ENCODE measurements at regions not wholly inside any gene's neighbourhood (a gene's known extent, or its start where the extent isn't known, plus 50 kb on each side); places are given as distances from the start of the nearest gene placed in this dataset.
"Not testable (repeated sequence)": the region's sequence is repeated elsewhere in the genome, so short reads cannot be mapped to it uniquely, and the experiment has no call there.

- H3K9me3 ChIP-seq (ENCODE audit: control insufficient read depth, low read depth, low read length), result no peaks in the 10 kb centered on the region
- H3K4me3 ChIP-seq (ENCODE audit: low read length), result no peak overlapping the region
- no peak overlapping the region for H3K9ac ChIP-seq (ENCODE audit: low read length)
- H3K27ac ChIP-seq (ENCODE audit: low read length), result no peak overlapping the region
- H3K36me3 ChIP-seq (ENCODE audit: control insufficient read depth, low read depth, low read length), result no peaks in the 10 kb centered on the region
- peaks cover 32% of the 10 kb centered on the region for H3K4me1 ChIP-seq (ENCODE audit: control insufficient read depth, low read depth, low read length)
- H3K27me3 ChIP-seq (ENCODE audit: control insufficient read depth, insufficient read depth, low read length), result no peaks in the 10 kb centered on the region
Measured at GRCh38 chr5:125233944-125234343, 487.5 kb upstream of the ZNF608 start.

- Histone ChIP-seq H3K36me3 (ENCODE audit: control insufficient read depth, low read depth, low read length) (no peaks in the 10 kb centered on the region), H3K4me1 (ENCODE audit: control insufficient read depth, low read depth, low read length) (peaks cover 32% of the 10 kb centered on the region), H3K9me3 (ENCODE audit: control insufficient read depth, low read depth, low read length) (no peaks in the 10 kb centered on the region), H3K4me3 (ENCODE audit: low read length) (no peak overlapping the region), H3K27me3 (ENCODE audit: control insufficient read depth, insufficient read depth, low read length) (no peaks in the 10 kb centered on the region), H3K9ac (ENCODE audit: low read length) (no peak overlapping the region), H3K27ac (ENCODE audit: low read length) (no peak overlapping the region)
Measured at GRCh38 chr5:125236007-125236406, 489.6 kb upstream of the ZNF608 start.

- Histone ChIP-seq H3K36me3 (ENCODE audit: control insufficient read depth, low read depth, low read length) (no peaks in the 10 kb centered on the region), H3K9me3 (ENCODE audit: control insufficient read depth, low read depth, low read length) (no peaks in the 10 kb centered on the region), H3K4me3 (ENCODE audit: low read length) (no peak overlapping the region), H3K27ac (ENCODE audit: low read length) (no peak overlapping the region), H3K4me1 (ENCODE audit: control insufficient read depth, low read depth, low read length) (peaks cover 32% of the 10 kb centered on the region), H3K27me3 (ENCODE audit: control insufficient read depth, insufficient read depth, low read length) (no peaks in the 10 kb centered on the region), H3K9ac (ENCODE audit: low read length) (no peak overlapping the region)
Measured at GRCh38 chr5:125236981-125237380, 490.5 kb upstream of the ZNF608 start.

GRCh38 chr5:125244531-125244930 is 498.1 kb upstream of the ZNF608 start:
- Histone ChIP-seq H3K9ac (ENCODE audit: low read length) (no peak overlapping the region), H3K4me3 (ENCODE audit: low read length) (no peak overlapping the region), H3K36me3 (ENCODE audit: control insufficient read depth, low read depth, low read length) (no peaks in the 10 kb centered on the region), H3K27ac (ENCODE audit: low read length) (no peak overlapping the region), H3K9me3 (ENCODE audit: control insufficient read depth, low read depth, low read length) (no peaks in the 10 kb centered on the region), H3K4me1 (ENCODE audit: control insufficient read depth, low read depth, low read length) (no peaks in the 10 kb centered on the region), H3K27me3 (ENCODE audit: control insufficient read depth, insufficient read depth, low read length) (no peaks in the 10 kb centered on the region)

- Histone ChIP-seq H3K27me3 (ENCODE audit: control insufficient read depth, insufficient read depth, low read length) (no peaks in the 10 kb centered on the region), H3K9ac (ENCODE audit: low read length) (no peak overlapping the region), H3K36me3 (ENCODE audit: control insufficient read depth, low read depth, low read length) (no peaks in the 10 kb centered on the region), H3K4me3 (ENCODE audit: low read length) (no peak overlapping the region), H3K27ac (ENCODE audit: low read length) (no peak overlapping the region), H3K9me3 (ENCODE audit: control insufficient read depth, low read depth, low read length) (no peaks in the 10 kb centered on the region), H3K4me1 (ENCODE audit: control insufficient read depth, low read depth, low read length) (no peaks in the 10 kb centered on the region)
Measured at GRCh38 chr5:125245216-125245615, 498.8 kb upstream of the ZNF608 start.

- Histone ChIP-seq H3K27ac (ENCODE audit: low read length) (no peak overlapping the region), H3K36me3 (ENCODE audit: control insufficient read depth, low read depth, low read length) (no peaks in the 10 kb centered on the region), H3K4me1 (ENCODE audit: control insufficient read depth, low read depth, low read length) (no peaks in the 10 kb centered on the region), H3K9me3 (ENCODE audit: control insufficient read depth, low read depth, low read length) (peaks cover 14% of the 10 kb centered on the region), H3K27me3 (ENCODE audit: control insufficient read depth, insufficient read depth, low read length) (no peaks in the 10 kb centered on the region), H3K4me3 (ENCODE audit: low read length) (no peak overlapping the region), H3K9ac (ENCODE audit: low read length) (no peak overlapping the region)
Measured at GRCh38 chr5:125249400-125249799, 503.0 kb upstream of the ZNF608 start.

GRCh38 chr5:125251703-125252102 is 505.3 kb upstream of the ZNF608 start:
- no peak overlapping the region for H3K4me3 ChIP-seq (ENCODE audit: low read length)
- H3K27ac ChIP-seq (ENCODE audit: low read length), result no peak overlapping the region

GRCh38 chr5:125253634-125254033 is 507.2 kb upstream of the ZNF608 start:
- H3K4me1 ChIP-seq (ENCODE audit: control insufficient read depth, low read depth, low read length); H3K4me3 ChIP-seq (ENCODE audit: low read length); H3K27ac ChIP-seq (ENCODE audit: low read length); H3K36me3 ChIP-seq (ENCODE audit: control insufficient read depth, low read depth, low read length); H3K27me3 ChIP-seq (ENCODE audit: control insufficient read depth, insufficient read depth, low read length); H3K9ac ChIP-seq (ENCODE audit: low read length): not testable (repeated sequence)
- H3K9me3 ChIP-seq (ENCODE audit: control insufficient read depth, low read depth, low read length), result peaks cover 20% of the 10 kb centered on the region

More at GRCh38 chr5:125251703-125252102, 505.3 kb upstream of the ZNF608 start:
- H3K27me3 ChIP-seq (ENCODE audit: control insufficient read depth, insufficient read depth, low read length), result no peaks in the 10 kb centered on the region
- no peak overlapping the region for H3K9ac ChIP-seq (ENCODE audit: low read length)
- peaks cover 20% of the 10 kb centered on the region for H3K9me3 ChIP-seq (ENCODE audit: control insufficient read depth, low read depth, low read length)
- no peaks in the 10 kb centered on the region for H3K36me3 ChIP-seq (ENCODE audit: control insufficient read depth, low read depth, low read length)
- H3K4me1 ChIP-seq (ENCODE audit: control insufficient read depth, low read depth, low read length), result no peaks in the 10 kb centered on the region

GRCh38 chr5:125254267-125254666 is 507.8 kb upstream of the ZNF608 start:
- Histone ChIP-seq H3K9me3 (ENCODE audit: control insufficient read depth, low read depth, low read length) (peaks cover 20% of the 10 kb centered on the region), H3K27ac (ENCODE audit: low read length) (no peak overlapping the region), H3K27me3 (ENCODE audit: control insufficient read depth, insufficient read depth, low read length) (no peaks in the 10 kb centered on the region), H3K4me3 (ENCODE audit: low read length) (no peak overlapping the region), H3K9ac (ENCODE audit: low read length) (no peak overlapping the region), H3K4me1 (ENCODE audit: control insufficient read depth, low read depth, low read length) (peaks cover 6% of the 10 kb centered on the region), H3K36me3 (ENCODE audit: control insufficient read depth, low read depth, low read length) (no peaks in the 10 kb centered on the region)

GRCh38 chr5:125256296-125256695 is 509.9 kb upstream of the ZNF608 start:
- no peaks in the 10 kb centered on the region for H3K36me3 ChIP-seq (ENCODE audit: control insufficient read depth, low read depth, low read length)
- H3K9ac ChIP-seq (ENCODE audit: low read length), result no peak overlapping the region
- no peak overlapping the region for H3K4me3 ChIP-seq (ENCODE audit: low read length)
- H3K9me3 ChIP-seq (ENCODE audit: control insufficient read depth, low read depth, low read length), result peaks cover 23% of the 10 kb centered on the region
- no peak overlapping the region for H3K27ac ChIP-seq (ENCODE audit: low read length)
- peaks cover 6% of the 10 kb centered on the region for H3K4me1 ChIP-seq (ENCODE audit: control insufficient read depth, low read depth, low read length)
- H3K27me3 ChIP-seq (ENCODE audit: control insufficient read depth, insufficient read depth, low read length), result no peaks in the 10 kb centered on the region

- Histone ChIP-seq H3K4me3 (ENCODE audit: low read length) (no peak overlapping the region), H3K4me1 (ENCODE audit: control insufficient read depth, low read depth, low read length) (peaks cover 6% of the 10 kb centered on the region), H3K27me3 (ENCODE audit: control insufficient read depth, insufficient read depth, low read length) (no peaks in the 10 kb centered on the region), H3K9ac (ENCODE audit: low read length) (peak overlapping the region; percentile 6), H3K27ac (ENCODE audit: low read length) (no peak overlapping the region), H3K36me3 (ENCODE audit: control insufficient read depth, low read depth, low read length) (no peaks in the 10 kb centered on the region), H3K9me3 (ENCODE audit: control insufficient read depth, low read depth, low read length) (peaks cover 24% of the 10 kb centered on the region)
Measured at GRCh38 chr5:125257057-125257972, 510.9 kb upstream of the ZNF608 start.

- H3K36me3 ChIP-seq (ENCODE audit: control insufficient read depth, low read depth, low read length), result no peaks in the 10 kb centered on the region
- H3K27ac ChIP-seq (ENCODE audit: low read length), result no peak overlapping the region
- H3K4me3 ChIP-seq (ENCODE audit: low read length), result no peak overlapping the region
- H3K27me3 ChIP-seq (ENCODE audit: control insufficient read depth, insufficient read depth, low read length), result no peaks in the 10 kb centered on the region
- H3K9ac ChIP-seq (ENCODE audit: low read length), result no peak overlapping the region
- peaks cover 6% of the 10 kb centered on the region for H3K4me1 ChIP-seq (ENCODE audit: control insufficient read depth, low read depth, low read length)
- H3K9me3 ChIP-seq (ENCODE audit: control insufficient read depth, low read depth, low read length), result peaks cover 21% of the 10 kb centered on the region
Measured at GRCh38 chr5:125257997-125258396, 511.6 kb upstream of the ZNF608 start.

Measured in iPS-18a (cell line).